HFFc6 (cell line): ENCODE measurements at regions not wholly inside any gene's neighbourhood (a gene's known extent, or its start where the extent isn't known, plus 50 kb on each side); places are given as distances from the start of the nearest gene placed in this dataset.

ENCODE experiments used
- DNase-seq: peaks from one replicate; pipeline ENCODE4 v3.0.0-alpha.2; 2018
- H3K27ac Mint-ChIP-seq: 2 replicates; pipeline ENCODE4 v1.8.0; 2020; ENCODE audit warnings: mild to moderate bottlenecking, mixed read lengths
- H3K27me3 Mint-ChIP-seq: 2 replicates; pipeline ENCODE4 v1.8.0; 2021; ENCODE audit warnings: mild to moderate bottlenecking, moderate library complexity, mixed read lengths; ENCODE audit not compliant: insufficient read depth
- H3K36me3 Mint-ChIP-seq: 2 replicates; pipeline ENCODE4 v1.8.0; 2021; ENCODE audit warnings: low read depth, mixed read lengths
- H3K4me1 Mint-ChIP-seq: 2 replicates; pipeline ENCODE4 v1.8.0; 2020; ENCODE audit warnings: low read depth, mixed read lengths
- H3K4me3 Mint-ChIP-seq: 2 replicates; pipeline ENCODE4 v1.8.0; 2020; ENCODE audit warnings: mild to moderate bottlenecking, moderate library complexity, mixed read lengths
- H3K9me3 Mint-ChIP-seq: 2 replicates; pipeline ENCODE4 v1.8.0; 2020; ENCODE audit warnings: mild to moderate bottlenecking, mixed read lengths
- CTCF ChIP-seq: fragments of 200-600 bp; sonication (generic); IDR thresholded peaks from 2 replicates; pipeline ENCODE4 v1.5.0; 2021; ENCODE audit warnings: antibody characterized with exemption, mild to moderate bottlenecking

- TF ChIP-seq CTCF = no peak
- Mint-ChIP-seq H3K4me1 (peaks cover 10% of the 10 kb centered on the region; the same call in 1 of the 2 replicates), H3K9me3 (peaks cover 9% of the 10 kb centered on the region), H3K27ac (no peak overlapping the region), H3K36me3 (peaks cover 31% of the 10 kb centered on the region; the same call in 1 of the 2 replicates), H3K27me3 (no peaks in the 10 kb centered on the region), H3K4me3 (no peak overlapping the region)
- no peak for DNase-seq
These were observed 53.4 kb downstream of the PTCHD4 start for GRCh38 chr6:48057601-48058000.

- Mint-ChIP-seq H3K4me1 (no peaks in the 10 kb centered on the region; the same call in 1 of the 2 replicates), H3K36me3 (peaks cover 7% of the 10 kb centered on the region; the same call in 1 of the 2 replicates), H3K27ac (no peak overlapping the region), H3K4me3 (no peak overlapping the region), H3K27me3 (no peaks in the 10 kb centered on the region), H3K9me3 (peaks cover 5% of the 10 kb centered on the region; the same call in 1 of the 2 replicates)
- DNase-seq = no peak
- no peak for TF ChIP-seq CTCF
These were observed 62.4 kb downstream of the PTCHD4 start for GRCh38 chr6:48048451-48049146.

GRCh38 chr6:48041894-48042293, 69.1 kb downstream of the PTCHD4 start:
- Mint-ChIP-seq H3K4me3 (no peak overlapping the region), H3K4me1 (peaks cover 12% of the 10 kb centered on the region; the same call in 1 of the 2 replicates), H3K27ac (no peak overlapping the region), H3K36me3 (no peaks in the 10 kb centered on the region), H3K27me3 (no peaks in the 10 kb centered on the region), H3K9me3 (peaks cover 4% of the 10 kb centered on the region; the same call in 1 of the 2 replicates)
- DNase-seq = no peak
- no peak for TF ChIP-seq CTCF

- Mint-ChIP-seq H3K36me3 (no peaks in the 10 kb centered on the region), H3K9me3 (peaks cover 3% of the 10 kb centered on the region; the same call in 1 of the 2 replicates), H3K4me3 (peak overlapping the region; percentile 9; the same call in 1 of the 2 replicates), H3K4me1 (peaks cover 26% of the 10 kb centered on the region; the same call in 1 of the 2 replicates), H3K27me3 (no peaks in the 10 kb centered on the region), H3K27ac (no peak overlapping the region)
- DNase-seq = no peak
- no peak for TF ChIP-seq CTCF
These were observed 73.1 kb downstream of the PTCHD4 start for GRCh38 chr6:48037946-48038345.

GRCh38 chr6:48036316-48036715, 74.7 kb downstream of the PTCHD4 start:
- Mint-ChIP-seq H3K4me1 (peaks cover 40% of the 10 kb centered on the region; the same call in 1 of the 2 replicates), H3K36me3 (no peaks in the 10 kb centered on the region), H3K9me3 (no peaks in the 10 kb centered on the region; the same call in 1 of the 2 replicates), H3K4me3 (peak overlapping the region; percentile 10; the same call in 1 of the 2 replicates), H3K27ac (peak overlapping the region; percentile 33; the same call in 1 of the 2 replicates), H3K27me3 (no peaks in the 10 kb centered on the region)
- TF ChIP-seq CTCF = no peak
- DNase-seq = peak; percentile 24
